HCEC 1CT (cell line): ENCODE measurements at regions not wholly inside any gene's neighbourhood (a gene's known extent, or its start where the extent isn't known, plus 50 kb on each side); places are given as distances from the start of the nearest gene placed in this dataset.

Source experiments
- DNase-seq: peaks from one replicate; pipeline ENCODE4 v3.0.0-alpha.2; 2017

GRCh38 chr5:88540471-88541115 is 271.9 kb upstream of the TMEM161B start:
- DNase-seq: no peak

GRCh38 chr5:88539693-88540365 is 271.2 kb upstream of the TMEM161B start:
- no peak for DNase-seq

GRCh38 chr5:88539026-88539425 is 270.4 kb upstream of the TMEM161B start:
- DNase-seq: no peak

GRCh38 chr5:88536146-88536545 is 267.5 kb upstream of the TMEM161B start:
- DNase-seq: no peak

GRCh38 chr5:88524941-88525340 is 256.3 kb upstream of the TMEM161B start:
- no peak for DNase-seq

- no peak for DNase-seq
Measured at GRCh38 chr5:88519066-88519465, 250.4 kb upstream of the TMEM161B start.

- no peak for DNase-seq
Measured at GRCh38 chr5:88518131-88519016, 249.7 kb upstream of the TMEM161B start.

- no peak for DNase-seq
Measured at GRCh38 chr5:88515881-88516819, 247.5 kb upstream of the TMEM161B start.

GRCh38 chr5:88515068-88515467 is 246.4 kb upstream of the TMEM161B start:
- no peak for DNase-seq

- DNase-seq: no peak
Measured at GRCh38 chr5:88509403-88509802, 240.8 kb upstream of the TMEM161B start.

- no peak for DNase-seq
Measured at GRCh38 chr5:88507261-88507660, 238.6 kb upstream of the TMEM161B start.

GRCh38 chr5:88503406-88503805 is 234.8 kb upstream of the TMEM161B start:
- DNase-seq: no peak

- DNase-seq: no peak
Measured at GRCh38 chr5:88503041-88503345, 234.3 kb upstream of the TMEM161B start.

- no peak for DNase-seq
Measured at GRCh38 chr5:88502179-88503040, 233.8 kb upstream of the TMEM161B start.

GRCh38 chr5:88495810-88496209 is 227.2 kb upstream of the TMEM161B start:
- no peak for DNase-seq

GRCh38 chr5:88490874-88491273 is 222.2 kb upstream of the TMEM161B start:
- DNase-seq: no peak

GRCh38 chr5:88489364-88489763 is 220.7 kb upstream of the TMEM161B start:
- no peak for DNase-seq

GRCh38 chr5:88488561-88488960 is 219.9 kb upstream of the TMEM161B start:
- DNase-seq: no peak

GRCh38 chr5:88488130-88488529 is 219.5 kb upstream of the TMEM161B start:
- DNase-seq: no peak

- no peak for DNase-seq
Measured at GRCh38 chr5:88487066-88487465, 218.4 kb upstream of the TMEM161B start.

GRCh38 chr5:88486431-88486830 is 217.8 kb upstream of the TMEM161B start:
- DNase-seq: no peak

- no peak for DNase-seq
Measured at GRCh38 chr5:88485531-88485930, 216.9 kb upstream of the TMEM161B start.
